H4 (cell line): ENCODE measurements at regions not wholly inside any gene's neighbourhood (a gene's known extent, or its start where the extent isn't known, plus 50 kb on each side); places are given as distances from the start of the nearest gene placed in this dataset.
A peak's percentile ranks its signal among the peaks of the same experiment; 100 is the strongest.

Experiments
- DNase-seq: peaks from one replicate; pipeline ENCODE4 v3.0.0-alpha.2; 2015; ENCODE audit warnings: low spot score

DNA sequence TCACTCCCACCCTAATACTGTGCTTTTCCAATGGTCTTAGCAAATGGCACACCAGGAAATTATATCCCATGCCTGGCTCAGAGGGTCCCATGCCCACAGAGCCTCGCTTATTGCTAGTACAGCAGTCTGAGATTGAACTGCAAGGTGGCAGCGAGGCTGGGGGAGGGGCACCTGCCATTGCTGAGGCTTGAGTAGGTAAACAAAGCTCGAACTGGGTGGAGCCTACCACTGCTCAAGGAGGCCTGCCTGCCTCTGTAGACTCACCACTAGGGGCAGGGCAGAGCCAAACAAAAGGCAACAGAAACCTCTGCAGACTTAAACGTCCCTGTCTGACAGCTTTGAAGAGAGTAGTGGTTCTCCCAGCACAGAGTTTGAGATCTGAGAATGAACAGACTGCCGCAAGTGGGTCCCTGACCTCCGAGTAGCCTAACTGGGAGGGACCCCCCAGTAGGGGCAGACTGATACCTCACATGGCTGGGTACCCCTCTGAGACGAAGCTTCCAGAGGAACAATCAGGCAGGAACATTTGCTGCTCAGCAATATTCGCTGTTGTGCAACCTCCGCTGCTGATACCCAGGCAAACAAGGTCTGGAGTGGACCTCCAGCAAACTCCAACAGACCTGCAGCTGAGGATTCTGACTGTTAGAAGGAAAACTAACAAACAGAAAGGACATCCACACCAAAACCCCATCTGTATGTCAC lies 150.7 kb upstream of the FOXA2 start:
- DNase-seq: peak; percentile 35

GRCh38 chr20:22740829-22741228 lies 156.5 kb upstream of the FOXA2 start:
- DNase-seq: no peak

DNA sequence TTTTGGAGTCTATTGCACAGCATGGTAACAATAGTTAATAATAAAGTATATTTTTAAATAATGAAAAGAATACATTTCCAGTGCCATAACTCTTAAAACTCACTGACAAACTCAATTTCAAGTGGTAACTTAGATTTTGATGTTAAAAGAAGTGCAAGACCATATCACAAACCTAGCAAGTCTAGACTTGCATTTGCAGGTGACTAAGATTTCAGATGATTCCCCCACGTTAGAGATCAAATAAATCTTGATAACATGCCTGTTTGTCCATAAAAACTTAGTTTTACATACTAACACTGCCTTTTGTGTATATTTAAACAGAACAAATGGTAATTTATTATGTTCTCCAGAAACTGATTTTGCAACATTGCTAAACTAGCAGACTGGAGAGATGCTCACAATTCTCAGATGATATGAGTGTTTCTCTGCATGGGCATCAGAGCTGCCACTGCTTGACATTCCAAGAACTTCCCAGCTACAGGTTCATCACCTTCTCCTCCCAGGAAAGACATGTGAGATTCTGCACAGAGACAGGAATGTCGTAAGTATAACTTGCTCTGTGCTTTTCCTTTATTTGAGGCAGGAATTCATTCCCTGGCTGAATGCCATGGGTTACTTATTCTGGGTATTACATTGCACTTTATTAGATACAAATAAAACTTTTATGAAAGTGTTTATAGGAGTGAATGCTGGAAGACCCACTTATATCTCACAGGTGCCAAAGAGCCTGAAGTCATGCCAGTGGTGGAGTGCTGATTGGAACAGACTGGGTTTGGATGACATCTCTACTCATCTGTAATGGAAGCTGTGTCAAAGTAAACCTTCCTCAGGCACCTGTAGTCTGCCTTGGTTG lies 160.2 kb upstream of the FOXA2 start:
- DNase-seq: no peak

- DNase-seq: no peak
These were observed 160.8 kb upstream of the FOXA2 start for GRCh38 chr20:22745194-22745500.

DNA sequence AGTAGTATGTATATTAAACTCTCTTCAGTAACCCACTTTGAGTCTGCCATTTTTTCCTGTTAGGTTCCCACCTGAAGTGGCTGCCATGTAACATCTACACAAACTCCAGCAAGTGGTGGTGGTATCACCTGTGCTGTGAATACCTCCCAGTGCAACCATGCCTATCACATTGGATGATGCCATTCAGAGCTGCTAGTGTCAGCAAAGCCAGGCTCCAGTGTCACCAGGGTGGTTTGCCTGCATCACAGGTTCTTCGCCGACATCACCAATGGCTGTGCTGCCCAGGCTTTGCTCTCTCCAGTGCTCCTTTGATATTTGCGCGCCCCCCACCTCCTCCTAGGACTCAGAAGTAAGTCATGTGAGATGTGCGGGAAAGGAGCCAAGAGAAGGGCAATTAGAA lies 162.6 kb upstream of the FOXA2 start:
- no peak for DNase-seq

GRCh38 chr20:22752324-22752723 lies 168.0 kb upstream of the FOXA2 start:
- DNase-seq: no peak

DNA sequence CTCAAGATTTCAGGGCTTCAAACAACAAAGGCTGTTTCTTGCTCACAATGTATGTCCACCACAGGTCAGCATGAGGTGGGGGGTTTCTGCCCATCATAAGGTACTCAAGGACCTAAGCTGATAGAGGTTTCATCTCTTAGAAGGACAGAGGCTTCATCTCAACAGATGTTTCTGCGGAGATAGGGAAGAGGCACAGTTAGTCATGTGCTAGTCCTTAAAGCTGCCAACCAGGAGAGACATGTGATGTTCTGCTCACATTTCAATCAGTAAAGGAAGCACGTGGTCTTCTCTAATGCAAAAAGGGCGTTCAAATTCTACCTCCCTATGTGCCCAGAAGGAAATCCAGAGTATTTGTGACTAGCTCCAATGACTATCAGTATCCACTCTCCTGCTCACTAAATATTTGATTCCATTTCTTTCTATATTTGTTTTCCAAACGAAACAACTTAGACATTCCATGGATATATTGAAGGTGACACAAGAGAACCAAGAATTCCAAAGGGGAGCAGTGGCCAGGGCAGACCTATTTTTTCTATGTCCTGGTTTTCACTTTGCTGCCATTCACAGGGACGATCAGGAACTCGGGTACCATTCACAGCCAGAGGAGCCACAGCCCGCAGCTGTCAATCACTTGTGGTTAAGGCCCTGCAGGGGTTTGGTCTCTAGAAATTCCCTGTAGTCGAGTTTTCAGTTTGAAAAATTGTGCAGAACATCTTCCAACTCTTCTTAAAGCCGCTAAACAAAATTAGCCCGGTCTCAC lies 173.2 kb upstream of the FOXA2 start:
- no peak for DNase-seq

GRCh38 chr20:22758815-22759214 lies 174.4 kb upstream of the FOXA2 start:
- DNase-seq: no peak

GRCh38 chr20:22762576-22763256 lies 178.3 kb upstream of the FOXA2 start:
- no peak for DNase-seq

- DNase-seq: peak; percentile 50
These were observed 179.0 kb upstream of the FOXA2 start for GRCh38 chr20:22763257-22763906.

- no peak for DNase-seq
These were observed 184.2 kb upstream of the FOXA2 start for GRCh38 chr20:22768266-22769178.

DNA sequence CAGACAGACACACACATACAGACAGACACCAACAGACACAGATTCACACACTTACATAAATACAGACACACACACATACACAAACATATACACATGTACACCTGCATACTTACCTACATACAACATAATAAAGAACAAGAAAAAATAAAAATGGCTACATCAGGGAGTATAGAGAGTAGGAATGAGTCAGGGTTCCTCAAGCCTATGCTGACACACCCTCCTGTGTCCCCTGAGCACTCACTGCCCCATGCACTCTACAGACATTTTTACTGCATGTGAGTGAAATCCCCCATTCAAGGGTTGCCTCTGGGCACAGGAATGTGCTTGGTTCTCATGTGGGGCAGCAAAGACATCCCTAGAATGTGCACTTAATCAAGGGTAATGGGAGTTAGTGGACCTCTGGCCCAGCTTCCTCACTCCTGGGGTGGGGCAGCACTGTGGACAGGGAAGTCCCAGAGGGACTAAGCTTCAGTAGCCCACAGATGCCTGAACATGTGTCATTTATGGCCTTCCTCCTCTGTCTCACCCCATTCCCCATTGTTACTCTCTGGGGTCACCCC lies 185.9 kb upstream of the FOXA2 start:
- DNase-seq: no peak

GRCh38 chr20:22771706-22772105 lies 187.3 kb upstream of the FOXA2 start:
- DNase-seq: peak; percentile 50

GRCh38 chr20:22773344-22773743 lies 189.0 kb upstream of the FOXA2 start:
- no peak for DNase-seq

DNA sequence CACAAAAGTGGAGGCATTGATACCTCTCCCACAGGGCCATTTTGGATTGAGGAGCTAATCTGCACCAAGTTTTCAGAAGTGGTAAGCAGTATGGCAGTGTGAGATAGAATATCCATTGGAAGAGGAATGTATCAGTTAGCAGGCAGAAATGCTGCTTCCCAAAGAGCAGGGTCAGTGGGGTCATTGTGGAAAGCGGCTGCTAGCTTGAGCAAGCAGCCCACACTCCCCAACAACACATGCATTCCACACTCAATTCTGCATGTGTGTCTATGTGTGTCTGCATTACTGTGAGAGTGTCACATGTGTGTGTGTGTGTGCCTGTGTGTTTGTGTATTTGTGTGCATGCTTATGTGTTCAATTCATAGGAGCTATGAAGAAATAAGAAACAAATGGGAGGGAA lies 190.9 kb upstream of the FOXA2 start:
- DNase-seq: no peak

- DNase-seq: no peak
These were observed 191.3 kb upstream of the FOXA2 start for GRCh38 chr20:22775671-22776139.

- no peak for DNase-seq
These were observed 192.0 kb upstream of the FOXA2 start for GRCh38 chr20:22776369-22776768.

- no peak for DNase-seq
These were observed 195.5 kb upstream of the FOXA2 start for GRCh38 chr20:22779878-22780277.

DNA sequence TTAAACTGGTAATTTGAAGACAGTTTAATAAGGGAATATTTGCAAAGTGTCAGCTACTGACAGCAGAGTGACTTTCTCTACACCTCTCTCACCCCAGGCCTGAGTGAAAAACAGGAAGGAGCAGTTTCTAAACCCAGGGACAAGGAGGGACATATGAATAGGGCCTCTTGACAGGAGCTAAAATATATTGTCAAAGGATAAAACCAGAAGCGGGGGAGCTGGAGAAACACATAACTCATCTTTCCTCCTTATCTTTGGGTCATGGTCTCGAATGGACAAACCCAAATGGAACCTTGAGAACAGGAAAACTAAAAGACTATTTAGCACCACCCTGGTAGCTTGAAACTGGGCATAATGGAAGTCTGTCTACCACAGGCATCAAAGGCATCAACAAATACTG lies 197.5 kb upstream of the FOXA2 start:
- DNase-seq: no peak

DNA sequence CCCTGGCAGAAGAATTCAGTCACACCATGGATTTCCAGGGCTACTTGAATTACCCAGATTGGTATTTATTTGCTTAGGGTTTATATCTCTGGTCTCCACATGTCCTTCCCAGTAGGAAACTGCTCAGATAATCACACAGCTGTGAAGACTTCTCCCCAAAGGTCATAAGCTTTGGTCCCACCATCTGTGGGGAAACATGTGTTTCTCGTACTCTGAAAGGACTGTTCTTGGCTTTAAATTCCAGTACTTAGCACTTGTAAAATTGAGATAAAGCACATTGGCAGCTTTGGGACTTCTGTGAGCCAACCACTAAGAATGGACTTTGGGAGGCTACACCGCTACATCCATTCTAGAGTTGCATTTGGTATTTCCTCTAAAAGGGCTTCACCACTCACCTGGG lies 205.3 kb upstream of the FOXA2 start:
- DNase-seq: no peak
